Liver (tissue), 8 donors: ENCODE measurements at regions not wholly inside any gene's neighbourhood (a gene's known extent, or its start where the extent isn't known, plus 50 kb on each side); places are given as distances from the start of the nearest gene placed in this dataset.

Experiments used
- DNase-seq: peaks from one replicate; pipeline ENCODE4 v3.0.0-alpha.2; 2017; ENCODE audit warnings: low spot score
- H3K27ac ChIP-seq, 2 donors: one replicate each; pipeline ENCODE4 v1.7.0; 2013; ENCODE audit warnings: inconsistent platforms in 2 of 2, low read length in 2 of 2, control low read depth in 1 of 2, low read depth in 1 of 2, mild to moderate bottlenecking in 1 of 2
- H3K27me3 ChIP-seq, 4 donors: one replicate each; pipeline versions ENCODE4 v1.6.1 to v1.7.0; 2013; ENCODE audit warnings: low read length in 3 of 4, inconsistent platforms in 1 of 4, mild to moderate bottlenecking in 1 of 4, moderate library complexity in 1 of 4; ENCODE audit not compliant: control insufficient read depth in 4 of 4, insufficient read depth in 4 of 4
- H3K36me3 ChIP-seq, 4 donors: one replicate each; pipeline versions ENCODE4 v1.6.1 to v1.7.0; 2013; ENCODE audit warnings: low read length in 3 of 4, mild to moderate bottlenecking in 3 of 4, low read depth in 1 of 4, moderate library complexity in 1 of 4; ENCODE audit not compliant: control insufficient read depth in 4 of 4, insufficient read depth in 3 of 4
- H3K4me1 ChIP-seq, 4 donors: one replicate each; pipeline versions ENCODE4 v1.6.1 to v1.7.0; 2013; ENCODE audit warnings: low read length in 3 of 4, mild to moderate bottlenecking in 3 of 4, moderate library complexity in 1 of 4; ENCODE audit not compliant: control insufficient read depth in 4 of 4, insufficient read depth in 4 of 4
- H3K4me3 ChIP-seq, 3 donors: one replicate each; pipeline versions ENCODE4 v1.6.1 to v1.7.0; 2013; ENCODE audit warnings: low read length in 3 of 3, control low read depth in 1 of 3, low read depth in 1 of 3, mild to moderate bottlenecking in 1 of 3
- H3K9ac ChIP-seq, 2 donors: one replicate each; pipeline ENCODE4 v1.7.0; 2013; ENCODE audit warnings: low read length in 2 of 2, mild to moderate bottlenecking in 2 of 2, moderate library complexity in 2 of 2, control low read depth in 1 of 2, low read depth in 1 of 2
- H3K9me3 ChIP-seq, 4 donors: one replicate each; pipeline versions ENCODE4 v1.6.1 to v1.7.0; 2013; ENCODE audit warnings: low read length in 3 of 4; ENCODE audit not compliant: control insufficient read depth in 4 of 4
- CTCF ChIP-seq: fragments of 150-350 bp; IDR thresholded peaks from 2 replicates; pipeline ENCODE4 v1.5.1; 2017; ENCODE audit warnings: improper control_type of control experiment, low read depth, low read length; ENCODE audit not compliant: missing input control
- EGR1 ChIP-seq, 2 donors: IDR thresholded peaks; 2 replicates each; pipeline ENCODE4 v1.6.1; 2016 to 2018; ENCODE audit warnings: antibody characterized with exemption in 2 of 2, low read depth in 2 of 2
- FOXA1 ChIP-seq: IDR thresholded peaks from 2 replicates; pipeline ENCODE4 v1.6.1; 2016; ENCODE audit warnings: antibody characterized with exemption
- FOXA2 ChIP-seq: IDR thresholded peaks from 2 replicates; pipeline ENCODE4 v1.6.1; 2016; ENCODE audit warnings: antibody characterized with exemption
- HNF4A ChIP-seq, 2 donors: conservative IDR thresholded peaks; 2 replicates each; pipeline ENCODE4 v1.6.1; 2016; ENCODE audit warnings: antibody characterized with exemption in 2 of 2, mild to moderate bottlenecking in 2 of 2
- HNF4G ChIP-seq: IDR thresholded peaks from 2 replicates; pipeline ENCODE4 v1.6.1; 2016; ENCODE audit warnings: antibody characterized with exemption
- JUND ChIP-seq, 2 donors: IDR thresholded peaks; 2 replicates each; pipeline ENCODE4 v1.6.1; 2016; ENCODE audit warnings: antibody characterized with exemption in 2 of 2
- NR2F2 ChIP-seq: IDR thresholded peaks from 2 replicates; pipeline ENCODE4 v1.6.1; 2016; ENCODE audit warnings: antibody characterized with exemption
- RXRA ChIP-seq, 2 donors: IDR thresholded peaks; 2 replicates each; pipeline ENCODE4 v1.6.1; 2017 to 2018; ENCODE audit warnings: antibody characterized with exemption in 2 of 2, mild to moderate bottlenecking in 1 of 2
- SP1 ChIP-seq: IDR thresholded peaks from 2 replicates; pipeline ENCODE4 v1.6.1; 2018; ENCODE audit warnings: antibody characterized with exemption, mild to moderate bottlenecking
- YY1 ChIP-seq: IDR thresholded peaks from 2 replicates; pipeline ENCODE4 v1.6.1; 2016; ENCODE audit warnings: antibody characterized with exemption, mild to moderate bottlenecking
- ZBTB33 ChIP-seq: IDR thresholded peaks from 2 replicates; pipeline ENCODE4 v1.6.1; 2016; ENCODE audit warnings: antibody characterized with exemption
- WGBS: extraction: QIAGEN DNeasy Blood & Tissue Kit; methylation state at CpG from one replicate; pipeline ENCODE4 v1.1.7; 2013; 5-methylcytosine and 5-hydroxymethylcytosine counted together
- TF ChIP-seq, protein P1 (sequence below): IDR thresholded peaks from 2 replicates; pipeline ENCODE4 v1.6.1; 2016; ENCODE audit warnings: antibody characterized with exemption, mild to moderate bottlenecking
- TF ChIP-seq, protein P2 (sequence below): IDR thresholded peaks from 2 replicates; pipeline ENCODE4 v1.6.1; 2016; ENCODE audit warnings: antibody characterized with exemption
- donor health status: healthy.
- donor health status: healthy.
- donor health status: healthy.
- donor health status: healthy.
- donor health status: healthy.

DNA sequence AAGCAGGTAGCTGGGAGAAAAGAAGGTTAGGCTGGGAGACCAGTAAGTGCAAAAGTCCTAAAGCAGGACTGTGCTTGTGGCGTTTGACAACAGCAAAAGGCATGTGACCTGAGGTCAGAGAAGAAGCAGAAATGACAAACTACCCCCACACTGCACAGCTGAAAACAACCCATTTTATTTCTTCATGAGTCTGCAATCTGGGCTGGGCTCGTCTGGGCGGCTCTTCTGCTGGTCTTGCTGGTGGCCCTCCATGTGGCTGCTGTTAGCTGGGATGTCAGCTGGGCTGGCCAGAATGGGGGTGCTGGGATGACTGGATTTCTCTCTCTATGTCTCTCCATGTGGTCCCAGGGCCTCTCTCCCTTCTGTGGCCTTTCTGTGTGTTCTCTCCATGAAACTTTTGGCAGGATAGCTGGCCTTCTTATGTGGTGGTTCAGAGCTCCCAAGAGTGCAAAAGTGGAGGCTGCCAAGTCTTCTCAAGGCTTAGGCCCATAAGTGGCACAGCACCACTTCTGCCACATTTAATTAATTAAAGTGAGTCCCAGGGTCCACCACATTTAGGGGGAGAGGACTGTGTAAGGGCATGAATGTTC, 128.6 kb downstream of the RIPK4 start:
- Histone ChIP-seq H3K9me3 (no peaks in the 10 kb centered on the region), H3K4me3 (no peak overlapping the region), H3K9ac (no peak overlapping the region), H3K4me1 (no peaks in the 10 kb centered on the region), H3K36me3 (no peaks in the 10 kb centered on the region), H3K27me3 (peaks cover 0 to 5% (median 0%) of the 10 kb centered on the region in 4 donors), H3K27ac (no peak overlapping the region)
- 94% methylated on average over 3 of the region's 3 CpGs for WGBS
- DNase-seq: no peak
- TF ChIP-seq CTCF: no peak
- TF ChIP-seq HNF4A (conservative IDR thresholded peaks at IDR 0.05): no peak
- TF ChIP-seq RXRA (IDR thresholded peaks at IDR 0.05): no peak
- TF ChIP-seq, protein P1, sequence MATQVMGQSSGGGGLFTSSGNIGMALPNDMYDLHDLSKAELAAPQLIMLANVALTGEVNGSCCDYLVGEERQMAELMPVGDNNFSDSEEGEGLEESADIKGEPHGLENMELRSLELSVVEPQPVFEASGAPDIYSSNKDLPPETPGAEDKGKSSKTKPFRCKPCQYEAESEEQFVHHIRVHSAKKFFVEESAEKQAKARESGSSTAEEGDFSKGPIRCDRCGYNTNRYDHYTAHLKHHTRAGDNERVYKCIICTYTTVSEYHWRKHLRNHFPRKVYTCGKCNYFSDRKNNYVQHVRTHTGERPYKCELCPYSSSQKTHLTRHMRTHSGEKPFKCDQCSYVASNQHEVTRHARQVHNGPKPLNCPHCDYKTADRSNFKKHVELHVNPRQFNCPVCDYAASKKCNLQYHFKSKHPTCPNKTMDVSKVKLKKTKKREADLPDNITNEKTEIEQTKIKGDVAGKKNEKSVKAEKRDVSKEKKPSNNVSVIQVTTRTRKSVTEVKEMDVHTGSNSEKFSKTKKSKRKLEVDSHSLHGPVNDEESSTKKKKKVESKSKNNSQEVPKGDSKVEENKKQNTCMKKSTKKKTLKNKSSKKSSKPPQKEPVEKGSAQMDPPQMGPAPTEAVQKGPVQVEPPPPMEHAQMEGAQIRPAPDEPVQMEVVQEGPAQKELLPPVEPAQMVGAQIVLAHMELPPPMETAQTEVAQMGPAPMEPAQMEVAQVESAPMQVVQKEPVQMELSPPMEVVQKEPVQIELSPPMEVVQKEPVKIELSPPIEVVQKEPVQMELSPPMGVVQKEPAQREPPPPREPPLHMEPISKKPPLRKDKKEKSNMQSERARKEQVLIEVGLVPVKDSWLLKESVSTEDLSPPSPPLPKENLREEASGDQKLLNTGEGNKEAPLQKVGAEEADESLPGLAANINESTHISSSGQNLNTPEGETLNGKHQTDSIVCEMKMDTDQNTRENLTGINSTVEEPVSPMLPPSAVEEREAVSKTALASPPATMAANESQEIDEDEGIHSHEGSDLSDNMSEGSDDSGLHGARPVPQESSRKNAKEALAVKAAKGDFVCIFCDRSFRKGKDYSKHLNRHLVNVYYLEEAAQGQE: no peak

DNA sequence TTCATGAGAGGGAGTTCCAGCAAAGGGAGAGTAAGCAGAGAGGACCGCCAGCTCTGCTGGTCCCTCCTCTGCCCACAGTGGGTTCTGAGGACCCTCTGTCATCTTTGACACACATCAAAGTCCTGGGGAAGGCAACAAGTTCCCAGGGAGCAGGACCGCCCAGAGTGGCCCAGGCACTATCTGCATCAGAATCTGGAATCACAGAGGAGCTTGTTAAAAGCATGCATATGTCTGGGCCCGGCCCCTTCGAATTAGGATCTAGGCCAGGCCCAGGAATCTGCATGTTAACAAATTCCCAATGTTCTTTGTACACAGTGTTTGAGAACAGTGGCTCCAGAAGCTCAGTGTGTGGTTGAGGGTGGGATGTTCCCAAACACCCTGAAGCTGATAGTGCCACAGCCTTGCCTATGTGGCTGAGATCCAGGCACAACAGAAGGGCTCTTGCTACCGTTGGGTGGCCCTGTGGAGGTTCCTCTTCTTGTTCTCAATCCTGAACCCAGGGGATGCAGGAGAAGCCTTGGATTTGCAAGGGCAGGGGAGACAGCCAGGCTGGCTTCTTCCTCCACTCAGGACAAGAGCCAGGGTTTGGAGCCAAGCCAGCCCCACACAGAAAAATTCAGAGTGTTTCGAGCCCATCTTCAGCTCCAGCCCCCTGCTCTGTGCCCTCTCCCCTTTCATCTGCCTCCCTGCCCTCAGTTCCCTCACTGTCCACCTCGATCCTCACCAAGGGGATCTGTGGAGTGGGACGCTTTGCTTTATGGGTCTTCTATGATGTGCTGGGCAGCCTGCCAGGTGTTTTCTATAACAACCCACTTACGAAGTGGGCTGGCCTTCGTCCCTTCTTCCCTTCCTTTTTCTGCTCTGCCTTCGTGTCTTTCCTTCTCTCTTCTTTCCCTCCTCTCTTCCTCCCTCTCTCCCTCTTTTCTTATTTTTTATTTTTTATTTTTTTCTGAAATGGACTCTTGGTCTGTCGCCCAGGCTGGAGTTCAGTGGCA, 129.0 kb upstream of the TMPRSS2 start:
- no peak for TF ChIP-seq FOXA1
- no peak for TF ChIP-seq HNF4G
- TF ChIP-seq, protein P1: no peak
- TF ChIP-seq, protein P2, sequence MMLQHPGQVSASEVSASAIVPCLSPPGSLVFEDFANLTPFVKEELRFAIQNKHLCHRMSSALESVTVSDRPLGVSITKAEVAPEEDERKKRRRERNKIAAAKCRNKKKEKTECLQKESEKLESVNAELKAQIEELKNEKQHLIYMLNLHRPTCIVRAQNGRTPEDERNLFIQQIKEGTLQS: no peak
- TF ChIP-seq EGR1 (IDR thresholded peaks at IDR 0.05; ENCODE audit: low read depth in 2 of 2): no peak
- TF ChIP-seq YY1: no peak
- no peak for TF ChIP-seq ZBTB33
- TF ChIP-seq NR2F2: no peak
- TF ChIP-seq FOXA2: no peak
- no peak for TF ChIP-seq SP1
- TF ChIP-seq JUND (IDR thresholded peaks at IDR 0.05): no peak
- H3K27ac ChIP-seq: no peak overlapping the region
- H3K36me3 ChIP-seq: no peaks in the 10 kb centered on the region
- no peaks in the 10 kb centered on the region for H3K4me1 ChIP-seq
- no peak for DNase-seq
- H3K9ac ChIP-seq: no peak overlapping the region
- WGBS: 77% methylated on average over 12 of the region's 12 CpGs
- no peak overlapping the region for H3K4me3 ChIP-seq
- H3K9me3 ChIP-seq: no peaks in the 10 kb centered on the region
- no peaks in the 10 kb centered on the region for H3K27me3 ChIP-seq
